Activated naive CD8-positive, alpha-beta T cell treated with anti-CD3 and anti-CD28 coated beads, Interleukin-2, amount 10 ng/mL, durations not matched to agents 7 days and 5 days (primary cell): ENCODE measurements at regions not wholly inside any gene's neighbourhood (a gene's known extent, or its start where the extent isn't known, plus 50 kb on each side); places are given as distances from the start of the nearest gene placed in this dataset.

Experiments
- ATAC-seq: fragments of 150-1000 bp; cut with Tn5 transposase; one replicate; pipeline ENCODE4 v1.10.0; 2021; ENCODE audit warnings: low read depth, moderate library complexity
- POLR2A ChIA-PET: fragments of 350-600 bp; sonication (Branson Sonifier 250); formaldehyde crosslinking; loops from one replicate; lab custom pipeline; 2021; ENCODE audit warnings: antibody characterized with exemption; lab: Charles Lee
- DNase-seq: peaks from one replicate; pipeline ENCODE4 v3.0.0; 2021
- H3K27ac Mint-ChIP-seq: one replicate; pipeline ENCODE4 v1.8.0; 2022; ENCODE audit warnings: mild to moderate bottlenecking, mixed read lengths
- H3K27me3 Mint-ChIP-seq: one replicate; pipeline ENCODE4 v1.8.0; 2022; ENCODE audit warnings: mild to moderate bottlenecking, moderate library complexity, mixed read lengths
- H3K36me3 Mint-ChIP-seq: one replicate; pipeline ENCODE4 v1.8.0; 2021; ENCODE audit warnings: mild to moderate bottlenecking, mixed read lengths
- H3K4me1 Mint-ChIP-seq: one replicate; pipeline ENCODE4 v1.8.0; 2021; ENCODE audit warnings: mixed read lengths
- H3K4me3 Mint-ChIP-seq: one replicate; pipeline ENCODE4 v1.8.0; 2022; ENCODE audit warnings: mild to moderate bottlenecking, moderate library complexity, mixed read lengths
- H3K9me3 Mint-ChIP-seq: one replicate; pipeline ENCODE4 v1.8.0; 2021; ENCODE audit warnings: mixed read lengths

DNA sequence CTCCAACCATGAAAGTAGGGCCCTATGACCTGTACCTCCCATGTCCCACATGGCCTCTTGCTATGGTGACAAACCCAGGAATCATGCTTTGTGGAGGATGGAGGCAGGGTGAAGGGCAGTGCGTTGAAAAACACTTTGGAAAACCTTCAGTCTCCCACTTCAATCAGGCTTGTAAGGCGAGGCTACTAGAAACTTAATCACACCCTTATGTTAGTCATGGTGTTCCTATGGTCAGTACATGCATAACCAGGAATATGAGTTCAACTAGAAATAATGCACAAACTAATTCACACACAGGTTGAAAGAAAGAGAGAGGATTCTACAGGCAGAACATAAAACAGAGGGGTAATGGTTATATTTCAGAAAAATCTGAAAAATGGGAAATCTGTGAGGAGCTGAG, 601.1 kb downstream of the KCTD16 start:
- Mint-ChIP-seq H3K4me1 (no peaks in the 10 kb centered on the region), H3K9me3 (no peaks in the 10 kb centered on the region), H3K36me3 (no peaks in the 10 kb centered on the region), H3K27ac (no peak overlapping the region), H3K27me3 (no peaks in the 10 kb centered on the region), H3K4me3 (no peak overlapping the region)
- POLR2A ChIA-PET = no interaction called here
- no peak for DNase-seq
- ATAC-seq = no peak

DNA sequence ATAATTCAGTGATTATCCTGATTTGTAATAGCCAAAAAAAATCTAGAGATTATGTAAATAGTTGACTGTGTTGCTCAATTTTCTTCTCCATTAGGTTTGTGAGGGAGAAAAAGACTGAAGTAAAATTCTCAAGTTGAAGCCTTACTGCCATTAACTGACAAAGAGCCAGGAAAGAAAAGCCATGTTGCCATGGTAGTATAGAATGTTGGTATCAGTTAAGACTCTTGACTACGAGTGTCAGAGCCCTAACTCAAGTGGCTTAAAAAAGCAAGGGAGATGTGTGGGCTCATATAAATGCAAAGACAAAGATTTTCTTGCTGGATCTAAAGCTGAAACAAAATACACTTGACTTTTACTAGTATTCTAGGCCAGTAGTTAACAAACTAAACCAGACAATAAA, 571.7 kb downstream of the KCTD16 start:
- DNase-seq (no peak), ATAC-seq (no peak)
- Mint-ChIP-seq H3K4me3 (no peak overlapping the region), H3K36me3 (no peaks in the 10 kb centered on the region), H3K4me1 (no peaks in the 10 kb centered on the region), H3K27ac (no peak overlapping the region), H3K27me3 (no peaks in the 10 kb centered on the region), H3K9me3 (peaks cover 14% of the 10 kb centered on the region)
- POLR2A ChIA-PET = no interaction called here

DNA sequence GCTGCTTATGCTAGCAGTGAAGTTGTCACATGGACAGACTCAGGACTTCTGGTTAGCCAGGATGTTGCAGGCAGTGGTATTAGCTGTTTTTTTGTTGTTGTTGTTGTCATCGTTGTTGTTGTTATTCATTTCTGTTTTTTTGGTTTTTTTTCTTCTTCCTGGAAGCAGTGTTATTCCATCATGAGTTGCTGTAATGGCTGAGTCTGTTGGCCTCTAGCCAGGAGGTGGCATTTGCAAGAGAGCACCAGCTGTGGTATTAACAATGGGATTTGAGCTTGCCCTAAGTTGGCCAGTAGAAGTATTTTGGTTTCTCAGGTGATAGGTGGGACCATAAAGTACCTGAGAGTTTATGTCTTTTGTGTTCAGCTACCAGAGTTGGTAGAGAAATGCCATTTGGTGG, 561.1 kb downstream of the KCTD16 start:
- Mint-ChIP-seq H3K27me3 (no peaks in the 10 kb centered on the region), H3K27ac (no peak overlapping the region), H3K4me3 (no peak overlapping the region), H3K36me3 (no peaks in the 10 kb centered on the region), H3K9me3 (peaks cover 10% of the 10 kb centered on the region), H3K4me1 (no peaks in the 10 kb centered on the region)
- POLR2A ChIA-PET = no interaction called here
- ATAC-seq = no peak
- no peak for DNase-seq

DNA sequence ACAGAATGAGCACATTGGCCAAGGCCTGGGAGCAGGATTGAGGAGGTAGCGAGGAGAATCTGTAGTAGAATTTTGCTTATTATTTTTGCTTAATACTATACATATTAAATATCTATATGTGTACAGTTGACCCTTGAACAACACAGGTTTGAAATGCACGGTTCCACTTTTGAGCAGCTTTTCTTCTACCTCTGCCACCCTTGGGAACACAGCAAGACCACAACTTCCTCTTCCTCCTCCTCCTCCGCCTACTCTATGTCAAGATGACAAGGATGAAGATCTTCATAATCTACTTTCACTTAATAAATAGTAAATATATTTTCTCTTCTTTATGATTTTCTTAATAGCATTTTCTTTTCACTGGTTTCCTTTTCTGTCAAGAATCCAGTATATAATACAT, 541.4 kb downstream of the KCTD16 start:
- POLR2A ChIA-PET = no interaction called here
- H3K9me3 Mint-ChIP-seq = peaks cover 6% of the 10 kb centered on the region
- no peak overlapping the region for H3K27ac Mint-ChIP-seq
- ATAC-seq (no peak), DNase-seq (no peak)
- H3K4me3 Mint-ChIP-seq = no peak overlapping the region
- no peaks in the 10 kb centered on the region for H3K27me3 Mint-ChIP-seq
- H3K36me3 Mint-ChIP-seq = no peaks in the 10 kb centered on the region
- H3K4me1 Mint-ChIP-seq = no peaks in the 10 kb centered on the region

DNA sequence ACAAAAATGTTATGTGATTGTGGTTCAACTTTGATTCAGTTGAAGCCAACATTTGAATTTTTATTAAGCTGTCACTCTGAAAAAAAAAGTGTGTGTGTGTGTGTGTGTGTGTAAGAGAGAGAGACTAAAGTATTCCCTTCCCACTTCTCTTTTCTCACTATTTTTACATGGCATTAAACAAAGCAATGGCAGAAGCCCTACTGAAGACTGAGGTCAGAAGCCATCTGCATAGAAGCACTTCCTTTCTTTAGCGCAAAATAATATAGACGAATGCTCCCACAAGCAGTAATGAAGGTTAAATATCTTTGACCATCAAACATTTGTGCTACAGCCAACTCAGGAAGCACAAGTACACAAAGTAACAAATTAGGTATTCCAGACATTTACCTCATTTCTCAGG, 540.5 kb downstream of the KCTD16 start:
- ATAC-seq = no peak
- peaks cover 6% of the 10 kb centered on the region for H3K9me3 Mint-ChIP-seq
- H3K4me3 Mint-ChIP-seq = no peak overlapping the region

DNA sequence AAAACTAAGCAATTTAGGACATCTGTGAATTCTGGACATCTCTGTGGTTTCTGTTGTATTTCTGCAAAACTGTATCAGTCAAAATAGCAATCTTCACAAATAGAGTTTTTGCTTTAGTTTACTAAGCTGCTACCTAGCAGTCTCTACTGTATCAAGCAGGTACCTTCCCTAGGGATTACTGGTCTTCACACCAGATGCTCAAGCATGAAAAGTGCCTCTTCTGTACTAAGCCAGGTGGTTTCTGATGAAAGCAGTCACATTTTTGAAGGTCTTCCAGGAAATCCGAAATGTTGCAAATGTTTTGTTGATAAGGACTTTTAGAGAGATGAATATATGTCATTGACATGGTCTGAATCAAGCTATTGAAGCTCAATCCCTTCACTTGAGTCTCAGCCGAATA, 540.0 kb downstream of the KCTD16 start:
- DNase-seq (no peak), ATAC-seq (no peak)
- H3K4me1 Mint-ChIP-seq = no peaks in the 10 kb centered on the region
- no peaks in the 10 kb centered on the region for H3K27me3 Mint-ChIP-seq
- H3K9me3 Mint-ChIP-seq = peaks cover 6% of the 10 kb centered on the region
- POLR2A ChIA-PET = no interaction called here
- no peak overlapping the region for H3K27ac Mint-ChIP-seq
- no peaks in the 10 kb centered on the region for H3K36me3 Mint-ChIP-seq
- no peak overlapping the region for H3K4me3 Mint-ChIP-seq

More for the DNA sequence above, 540.5 kb downstream of the KCTD16 start:
- POLR2A ChIA-PET = no interaction called here
- H3K4me1 Mint-ChIP-seq = no peaks in the 10 kb centered on the region
- H3K36me3 Mint-ChIP-seq = no peaks in the 10 kb centered on the region
- H3K27me3 Mint-ChIP-seq = no peaks in the 10 kb centered on the region
- no peak for DNase-seq
- H3K27ac Mint-ChIP-seq = no peak overlapping the region

DNA sequence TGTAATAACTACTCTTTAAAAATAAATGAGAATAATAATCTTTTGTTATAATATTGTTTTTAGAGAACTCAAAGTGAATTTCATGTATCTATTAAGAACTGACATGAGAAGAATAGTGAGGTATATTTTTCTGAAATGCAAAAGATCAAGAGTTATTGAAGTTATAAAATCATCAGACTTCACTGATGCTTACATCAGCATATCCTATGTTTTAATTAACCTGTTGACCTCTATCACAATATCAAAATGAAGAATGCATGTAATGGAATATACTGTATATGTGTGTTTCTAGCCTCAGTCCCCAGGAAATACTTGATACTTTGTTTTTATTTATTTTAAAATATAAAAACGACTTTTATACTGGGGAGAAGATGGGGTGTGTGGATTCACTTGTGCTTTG, 533.1 kb downstream of the KCTD16 start:
- Mint-ChIP-seq H3K4me1 (no peaks in the 10 kb centered on the region), H3K36me3 (no peaks in the 10 kb centered on the region), H3K27me3 (no peaks in the 10 kb centered on the region), H3K27ac (no peak overlapping the region), H3K4me3 (no peak overlapping the region), H3K9me3 (no peaks in the 10 kb centered on the region)
- ATAC-seq (no peak), DNase-seq (no peak)
- POLR2A ChIA-PET = no interaction called here

DNA sequence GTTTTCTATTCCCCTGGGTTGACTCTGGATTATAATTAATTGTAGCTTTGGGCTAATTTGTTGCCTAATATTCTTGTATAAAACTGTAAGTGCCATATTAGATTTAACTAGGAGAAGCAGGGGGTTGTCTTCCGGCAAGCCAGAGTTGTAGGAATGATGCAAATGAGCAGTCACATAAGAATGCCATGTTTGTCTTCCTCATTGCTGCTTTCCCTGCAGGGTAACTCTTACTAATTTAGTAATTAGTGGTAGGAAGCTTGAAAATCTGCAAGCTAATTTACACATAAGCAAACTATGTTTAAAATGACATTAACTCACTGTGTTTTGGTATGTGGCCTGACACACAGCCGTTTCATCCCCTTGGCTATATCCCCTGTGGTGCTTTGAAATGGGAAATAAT, 527.8 kb downstream of the KCTD16 start:
- Mint-ChIP-seq H3K9me3 (no peaks in the 10 kb centered on the region), H3K27ac (no peak overlapping the region), H3K27me3 (no peaks in the 10 kb centered on the region), H3K36me3 (no peaks in the 10 kb centered on the region), H3K4me3 (no peak overlapping the region), H3K4me1 (no peaks in the 10 kb centered on the region)
- DNase-seq = no peak
- ATAC-seq = no peak
- POLR2A ChIA-PET = no interaction called here

DNA sequence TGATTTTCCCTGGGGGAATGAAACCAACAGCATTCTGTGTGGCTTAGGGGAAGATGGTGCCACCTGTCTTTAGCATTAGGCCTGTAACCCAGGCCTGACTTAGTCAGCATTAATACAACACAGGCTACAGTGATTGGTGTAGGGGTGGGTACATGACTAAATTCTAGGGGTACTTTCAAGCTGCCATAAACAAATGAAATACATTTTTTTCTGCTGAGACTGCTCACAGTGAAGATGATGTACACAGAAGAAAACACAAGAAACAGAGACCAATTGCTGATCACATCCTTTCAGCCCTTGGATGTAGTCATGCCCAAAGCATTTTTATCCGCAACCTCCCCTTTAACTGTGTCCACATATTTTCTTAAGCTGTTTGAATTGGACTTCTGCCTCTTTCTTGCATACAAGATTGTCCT, 527.2 kb downstream of the KCTD16 start:
- DNase-seq = no peak
- no peak overlapping the region for H3K27ac Mint-ChIP-seq
- H3K27me3 Mint-ChIP-seq = no peaks in the 10 kb centered on the region
- H3K4me1 Mint-ChIP-seq = no peaks in the 10 kb centered on the region
- POLR2A ChIA-PET = no interaction called here
- H3K4me3 Mint-ChIP-seq = no peak overlapping the region
- no peaks in the 10 kb centered on the region for H3K36me3 Mint-ChIP-seq
- H3K9me3 Mint-ChIP-seq = no peaks in the 10 kb centered on the region
- no peak for ATAC-seq

DNA sequence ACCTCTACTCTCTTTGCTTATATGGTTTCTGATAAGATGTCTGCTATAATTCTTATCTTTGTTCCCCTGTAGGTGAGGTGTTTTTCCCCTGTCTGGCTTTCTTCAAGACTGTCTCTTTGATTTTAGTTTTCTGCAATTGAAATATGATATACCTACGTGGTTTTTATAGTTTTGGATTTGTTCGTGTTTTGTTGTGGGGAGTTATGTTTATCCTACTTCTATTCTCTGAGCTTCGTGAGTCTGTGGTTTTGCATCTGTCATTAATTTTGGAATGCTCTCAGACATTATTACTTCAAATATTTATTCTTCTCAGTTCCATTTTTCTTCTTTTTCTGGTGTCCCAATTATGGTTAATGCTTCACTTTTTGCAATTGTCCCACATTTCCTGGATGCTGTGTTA, 521.3 kb downstream of the KCTD16 start:
- POLR2A ChIA-PET = no interaction called here
- no peak overlapping the region for H3K27ac Mint-ChIP-seq
- no peaks in the 10 kb centered on the region for H3K4me1 Mint-ChIP-seq
- ATAC-seq = no peak
- DNase-seq = no peak
- H3K27me3 Mint-ChIP-seq = no peaks in the 10 kb centered on the region
- H3K9me3 Mint-ChIP-seq = peaks cover 3% of the 10 kb centered on the region
- no peaks in the 10 kb centered on the region for H3K36me3 Mint-ChIP-seq
- no peak overlapping the region for H3K4me3 Mint-ChIP-seq

DNA sequence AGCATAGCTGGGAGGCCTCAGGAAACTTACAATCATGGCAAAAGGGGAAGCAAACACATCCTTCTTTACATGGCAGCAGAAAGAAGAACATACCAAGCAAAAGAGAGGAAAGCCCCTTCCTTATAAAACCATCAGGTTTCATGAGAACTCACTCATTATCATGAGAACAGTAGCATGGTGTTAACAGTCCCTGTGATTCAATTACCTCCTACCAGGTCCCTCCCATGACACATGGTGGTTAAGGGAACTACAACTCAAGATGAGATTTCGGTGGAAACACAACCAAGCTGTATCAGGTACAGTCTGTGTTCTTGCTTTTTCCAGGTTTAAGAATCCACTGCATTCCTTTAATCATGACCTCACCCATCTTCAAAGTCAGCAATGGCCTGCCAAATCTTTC, 514.2 kb downstream of the KCTD16 start:
- Mint-ChIP-seq H3K4me3 (no peak overlapping the region), H3K27me3 (no peaks in the 10 kb centered on the region), H3K4me1 (no peaks in the 10 kb centered on the region), H3K36me3 (no peaks in the 10 kb centered on the region), H3K27ac (no peak overlapping the region), H3K9me3 (peaks cover 6% of the 10 kb centered on the region)
- DNase-seq (no peak), ATAC-seq (no peak)
- POLR2A ChIA-PET = no interaction called here

DNA sequence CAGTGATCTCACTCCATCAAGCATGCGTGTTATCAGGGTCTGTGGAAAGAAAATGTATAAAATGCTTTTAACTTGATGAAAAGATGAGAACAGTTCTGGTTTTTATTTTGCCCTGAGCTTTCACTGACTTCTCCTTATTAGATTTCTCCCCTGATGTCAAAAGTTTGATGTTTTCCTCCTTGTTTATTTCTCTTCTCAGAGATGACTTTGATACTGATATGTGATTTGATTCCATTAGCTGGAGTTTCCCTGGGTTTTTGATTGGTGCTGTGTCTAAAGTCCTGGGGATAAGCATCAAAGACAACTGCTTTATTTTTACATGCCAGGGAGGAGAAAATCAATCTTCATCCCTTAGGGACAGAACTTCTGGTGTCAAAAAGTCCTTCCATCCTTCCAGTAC, 510.0 kb downstream of the KCTD16 start:
- no peak for ATAC-seq
- POLR2A ChIA-PET = no interaction called here
- peaks cover 3% of the 10 kb centered on the region for H3K9me3 Mint-ChIP-seq
- DNase-seq = no peak
- H3K27ac Mint-ChIP-seq = no peak overlapping the region
- H3K4me1 Mint-ChIP-seq = no peaks in the 10 kb centered on the region
- no peaks in the 10 kb centered on the region for H3K27me3 Mint-ChIP-seq
- no peak overlapping the region for H3K4me3 Mint-ChIP-seq
- H3K36me3 Mint-ChIP-seq = no peaks in the 10 kb centered on the region

DNA sequence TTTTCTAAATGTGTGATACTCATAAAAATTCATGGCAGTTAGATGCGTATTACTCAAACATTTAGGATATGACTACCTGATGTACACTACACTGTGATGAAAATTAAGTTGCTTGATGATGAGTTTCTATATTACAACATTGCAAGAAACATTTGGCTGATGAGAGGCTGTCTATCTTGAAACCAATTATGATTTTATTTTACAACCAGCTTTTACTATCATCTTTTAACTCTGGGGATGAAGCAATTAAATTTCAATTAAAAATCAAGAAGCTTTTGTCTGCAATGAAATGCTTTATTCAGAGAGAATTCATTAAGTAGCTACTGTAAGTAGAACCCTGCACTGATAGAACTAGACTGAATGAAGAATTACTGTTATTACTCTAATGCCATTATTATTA, 500.4 kb downstream of the KCTD16 start:
- no peak for ATAC-seq
- Mint-ChIP-seq H3K9me3 (no peaks in the 10 kb centered on the region), H3K27me3 (no peaks in the 10 kb centered on the region), H3K27ac (no peak overlapping the region), H3K36me3 (no peaks in the 10 kb centered on the region), H3K4me3 (no peak overlapping the region), H3K4me1 (no peaks in the 10 kb centered on the region)
- no peak for DNase-seq
- POLR2A ChIA-PET = no interaction called here

DNA sequence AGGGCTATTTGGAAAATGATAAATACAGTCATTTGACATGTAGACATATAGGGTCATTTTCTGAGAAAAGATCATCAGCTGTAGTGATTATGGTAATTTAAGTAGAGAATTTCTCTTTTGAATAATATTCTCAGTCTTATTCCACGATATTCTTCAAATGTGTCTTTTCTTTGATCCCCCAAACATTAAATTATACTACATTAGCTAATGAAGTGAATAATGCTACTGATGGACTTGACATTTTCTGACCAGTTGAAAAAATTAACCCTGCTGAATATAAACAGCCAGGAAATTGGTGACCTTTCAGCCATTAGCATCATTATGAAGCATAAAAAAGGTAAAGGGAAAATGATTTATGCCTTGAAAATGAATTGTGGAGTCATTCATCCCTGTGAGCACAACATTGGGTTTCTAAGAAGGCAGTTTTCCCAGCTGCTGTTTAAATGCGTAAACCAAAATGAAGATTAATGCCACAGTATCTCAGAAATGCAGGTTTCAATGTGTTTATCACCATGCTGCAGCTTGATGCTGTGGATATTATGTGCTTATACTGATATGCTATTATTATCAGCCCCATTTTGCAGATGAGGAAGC, 489.1 kb downstream of the KCTD16 start:
- Mint-ChIP-seq H3K36me3 (no peaks in the 10 kb centered on the region), H3K27me3 (no peaks in the 10 kb centered on the region), H3K27ac (no peak overlapping the region), H3K4me3 (no peak overlapping the region), H3K9me3 (no peaks in the 10 kb centered on the region), H3K4me1 (no peaks in the 10 kb centered on the region)
- POLR2A ChIA-PET = no interaction called here
- ATAC-seq = no peak
- DNase-seq = no peak

DNA sequence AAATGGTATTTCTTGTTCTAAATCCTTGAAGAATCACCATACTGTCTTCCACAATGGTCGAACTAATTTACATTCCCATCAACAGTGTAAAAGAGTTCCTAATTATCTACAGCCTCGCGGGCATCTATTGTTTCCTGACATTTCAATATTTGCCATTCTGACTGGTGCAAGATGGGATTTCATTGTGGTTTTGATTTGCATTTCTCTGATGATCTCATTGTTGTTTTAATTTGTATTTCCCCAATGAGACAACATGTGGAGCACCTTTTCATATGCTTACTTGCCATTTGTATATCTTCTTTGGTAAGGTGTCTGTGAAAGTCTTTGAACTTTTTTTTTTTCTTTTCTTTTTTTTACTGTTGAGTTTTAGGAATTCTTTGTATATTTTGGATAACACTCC, 473.6 kb downstream of the KCTD16 start:
- DNase-seq (no peak), ATAC-seq (no peak)
- H3K27me3 Mint-ChIP-seq = no peaks in the 10 kb centered on the region
- peaks cover 3% of the 10 kb centered on the region for H3K9me3 Mint-ChIP-seq
- no peak overlapping the region for H3K4me3 Mint-ChIP-seq
- H3K36me3 Mint-ChIP-seq = no peaks in the 10 kb centered on the region
- H3K27ac Mint-ChIP-seq = no peak overlapping the region
- H3K4me1 Mint-ChIP-seq = no peaks in the 10 kb centered on the region
- POLR2A ChIA-PET = no interaction called here
